BJ (cell line): ENCODE measurements at regions not wholly inside any gene's neighbourhood (a gene's known extent, or its start where the extent isn't known, plus 50 kb on each side); places are given as distances from the start of the nearest gene placed in this dataset.

ENCODE experiments used
- CTCF ChIA-PET: fragments of 350-600 bp; formaldehyde crosslinking; extraction: SDS; loops from one replicate; lab custom pipeline; 2021; ENCODE audit warnings: antibody characterized with exemption, inconsistent platforms; lab: Yijun Ruan, JAX
- POLR2A ChIA-PET: fragments of 300-600 bp; sonication (Branson Sonifier 250); formaldehyde crosslinking; extraction: SDS; loops from one replicate; lab custom pipeline; 2021; ENCODE audit warnings: antibody characterized with exemption; lab: Charles Lee
- DNase-seq: peaks from one replicate; pipeline ENCODE4 v3.0.0-alpha.2; 2011; ENCODE audit warnings: low read depth
- H3K27me3 ChIP-seq: 2 replicates; pipeline ENCODE4 v1.6.0; 2011; ENCODE audit warnings: low read length; ENCODE audit not compliant: control insufficient read depth, insufficient read depth
- H3K36me3 ChIP-seq: 2 replicates; pipeline ENCODE4 v1.5.1; 2011; ENCODE audit warnings: low read length; ENCODE audit not compliant: control insufficient read depth, insufficient read depth
- H3K4me3 ChIP-seq: 2 replicates; pipeline ENCODE4 v1.5.1; 2011; ENCODE audit warnings: low read depth, mild to moderate bottlenecking, control low read depth, low read length
- CTCF ChIP-seq: IDR thresholded peaks from 2 replicates; pipeline ENCODE4 v1.5.1; 2011; ENCODE audit warnings: low read depth, mild to moderate bottlenecking, control low read depth, inconsistent platforms, low read length, moderate library complexity; ENCODE audit not compliant: insufficient read depth

GRCh38 chr12:107361970-107362369 is 268.6 kb upstream of the CRY1 start:
- Histone ChIP-seq H3K36me3 (no peaks in the 10 kb centered on the region), H3K4me3 (no peak overlapping the region), H3K27me3 (no peaks in the 10 kb centered on the region)
- no peak for TF ChIP-seq CTCF
- POLR2A ChIA-PET: no interaction called here
- CTCF ChIA-PET: interaction anchor here (0.6 to 1.1 kb wide), 2 partner anchors 246 to 269 kb away, joined by 3 to 4 read pairs; no protein-coding TSS in a partner anchor
- no peak for DNase-seq

GRCh38 chr12:107362960-107363359 is 269.6 kb upstream of the CRY1 start:
- CTCF ChIA-PET: interaction anchor here (0.6 to 1.1 kb wide), 2 partner anchors 48 to 245 kb away, joined by 3 to 4 read pairs; no protein-coding TSS in a partner anchor
- TF ChIP-seq CTCF: no peak
- no peak for DNase-seq
- Histone ChIP-seq H3K27me3 (no peaks in the 10 kb centered on the region), H3K36me3 (no peaks in the 10 kb centered on the region), H3K4me3 (no peak overlapping the region)
- POLR2A ChIA-PET: no interaction called here

- no peak for TF ChIP-seq CTCF
- Histone ChIP-seq H3K4me3 (no peak overlapping the region), H3K36me3 (no peaks in the 10 kb centered on the region), H3K27me3 (no peaks in the 10 kb centered on the region)
- ChIA-PET CTCF (no interaction called here), POLR2A (no interaction called here)
- DNase-seq: no peak
These were observed 271.6 kb upstream of the CRY1 start for GRCh38 chr12:107364875-107365518.

DNA sequence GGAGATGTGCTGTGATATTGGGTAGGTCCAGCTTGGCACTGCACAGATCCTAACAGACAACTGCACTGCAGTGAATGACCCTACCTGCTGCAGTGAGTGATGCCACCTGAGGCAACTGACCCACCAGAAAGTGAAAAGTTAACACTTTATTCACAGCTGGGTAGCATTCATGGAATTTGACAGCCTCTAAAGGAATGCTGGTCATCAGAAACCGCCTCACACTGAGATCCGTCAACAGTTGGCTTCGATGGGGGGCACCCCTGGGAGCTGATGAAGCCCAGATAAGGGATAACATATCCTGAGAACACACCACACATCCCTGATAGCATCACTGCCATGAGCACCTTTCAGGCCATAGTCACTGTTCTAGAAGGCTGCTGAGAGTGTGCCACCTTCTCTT is 272.4 kb upstream of the CRY1 start:
- ChIA-PET CTCF (no interaction called here), POLR2A (no interaction called here)
- Histone ChIP-seq H3K27me3 (no peaks in the 10 kb centered on the region), H3K4me3 (no peak overlapping the region), H3K36me3 (no peaks in the 10 kb centered on the region)
- no peak for DNase-seq
- TF ChIP-seq CTCF: no peak

GRCh38 chr12:107366322-107366721 is 273.0 kb upstream of the CRY1 start:
- Histone ChIP-seq H3K4me3 (no peak overlapping the region), H3K27me3 (no peaks in the 10 kb centered on the region), H3K36me3 (no peaks in the 10 kb centered on the region)
- no peak for TF ChIP-seq CTCF
- POLR2A ChIA-PET: no interaction called here
- no peak for DNase-seq
- CTCF ChIA-PET: no interaction called here
